ENCODE measurements at regions not wholly inside any gene's neighbourhood (a gene's known extent, or its start where the extent isn't known, plus 50 kb on each side); places are given as distances from the start of the nearest gene placed in this dataset.
A peak's percentile ranks its signal among the peaks of the same experiment; 100 is the strongest.

DNA sequence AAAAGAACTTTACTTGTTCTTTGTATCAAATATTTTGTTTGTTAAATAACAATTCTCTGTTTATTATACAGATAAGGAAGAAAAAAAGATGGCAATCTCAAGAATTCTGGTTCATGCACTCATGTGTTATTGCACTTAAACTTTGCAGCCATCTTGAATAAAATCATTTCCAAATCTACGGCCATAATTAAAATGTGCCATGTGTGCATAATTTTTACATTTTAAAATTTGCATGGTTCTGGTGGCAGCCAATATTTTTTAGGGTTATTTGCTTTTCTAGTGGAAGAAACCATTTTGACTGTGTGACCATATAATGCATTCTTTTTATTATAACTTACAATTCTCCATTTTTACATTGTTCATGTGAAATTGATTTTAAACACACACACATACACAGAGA is 1518.1 kb upstream of the ZEB2 start:
- DNase-seq, result no peak

DNA sequence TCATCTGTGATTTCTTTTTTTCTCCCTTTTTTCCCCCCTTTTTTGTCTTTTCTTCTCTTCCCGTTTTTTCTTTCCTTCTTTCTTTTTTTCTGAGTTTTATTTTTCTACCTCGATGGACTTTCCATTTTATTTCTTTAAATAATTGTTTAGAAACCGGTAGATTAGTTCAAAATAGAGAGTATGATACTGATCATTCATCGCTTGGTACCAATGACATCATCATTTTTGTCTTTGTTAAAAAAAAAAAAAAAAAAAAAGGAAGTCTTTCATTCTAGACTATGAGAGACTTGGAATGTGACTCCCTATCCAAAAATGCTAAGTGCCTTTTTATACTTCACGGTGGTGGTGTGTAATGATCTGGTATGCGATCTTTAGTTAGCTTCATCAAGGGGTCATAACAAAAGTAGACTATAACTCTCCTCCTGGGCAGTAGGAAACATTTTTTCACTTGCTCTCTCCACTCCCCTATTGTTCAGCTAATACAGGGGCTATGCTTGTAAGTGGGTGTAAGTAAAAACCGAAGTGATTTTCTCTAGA is 1517.5 kb upstream of the ZEB2 start:
- DNase-seq, result no peak

DNA sequence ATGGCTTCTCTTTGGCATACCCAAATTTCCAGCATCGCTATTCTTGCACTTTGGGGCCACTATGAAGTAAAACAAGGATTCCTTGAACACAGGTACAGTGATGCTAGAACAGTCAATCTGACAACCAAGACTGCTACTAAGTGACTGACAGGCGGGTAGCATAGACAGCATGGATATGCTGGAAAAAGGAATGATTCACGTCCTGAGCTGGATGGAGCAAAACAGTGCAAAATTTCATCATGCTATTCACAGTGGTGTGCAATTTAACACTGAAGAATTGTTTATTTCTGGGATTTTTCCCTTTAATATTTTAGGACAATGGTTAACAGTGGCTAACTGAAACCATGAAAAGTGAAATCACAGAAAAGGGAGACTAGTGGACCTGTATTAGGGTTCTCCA is 1511.2 kb upstream of the ZEB2 start:
- DNase-seq, result no peak

GRCh38 chr2:146027156-146027555 is 1507.2 kb upstream of the ZEB2 start:
- no peak for DNase-seq

DNA sequence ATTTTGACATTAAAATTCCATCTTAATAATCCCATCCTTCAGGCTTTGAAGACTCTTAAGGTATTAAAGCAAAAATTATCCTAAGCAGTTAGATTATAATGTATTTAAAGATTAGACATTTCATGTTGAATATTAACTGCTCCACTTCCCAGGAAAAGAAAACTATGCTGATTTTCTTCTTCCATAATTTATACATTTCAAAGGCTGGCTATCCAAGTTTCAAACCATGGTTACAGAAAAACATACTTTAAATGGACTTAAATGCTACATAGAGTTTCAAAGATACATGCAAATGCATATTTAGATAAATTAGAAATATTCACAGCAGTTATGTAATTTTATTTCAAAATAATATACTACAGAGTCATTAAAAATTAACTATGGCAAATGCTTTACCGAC is 1505.6 kb upstream of the ZEB2 start:
- no peak for DNase-seq

DNA sequence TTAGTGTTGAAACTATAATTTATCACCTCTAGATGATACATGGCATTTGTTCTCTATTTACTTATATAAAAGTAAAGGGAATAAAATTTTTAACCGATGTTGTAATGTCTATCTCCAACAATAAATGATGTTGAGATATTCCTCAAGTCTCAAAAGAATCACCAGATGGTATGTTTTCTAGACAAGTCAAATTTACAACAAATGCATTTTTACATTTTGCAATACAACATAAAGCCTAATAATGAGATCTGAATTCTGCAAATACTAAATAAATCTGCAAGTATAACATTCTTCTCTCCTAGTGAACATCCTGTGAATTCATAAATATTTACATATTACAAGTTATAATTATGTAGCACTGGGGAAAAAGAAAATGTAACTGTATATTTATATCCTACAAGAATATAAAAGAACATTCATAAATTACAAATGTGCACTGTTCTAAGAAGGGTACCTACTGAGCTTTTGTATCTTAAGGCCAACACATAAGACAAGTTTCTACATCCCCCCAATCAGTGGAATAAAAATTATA is 1504.4 kb upstream of the ZEB2 start:
- no peak for DNase-seq

- no peak for DNase-seq
These were observed 1484.5 kb upstream of the ZEB2 start for GRCh38 chr2:146004462-146004861.

- DNase-seq, result no peak
These were observed 1483.4 kb upstream of the ZEB2 start for GRCh38 chr2:146003337-146003736.

DNA sequence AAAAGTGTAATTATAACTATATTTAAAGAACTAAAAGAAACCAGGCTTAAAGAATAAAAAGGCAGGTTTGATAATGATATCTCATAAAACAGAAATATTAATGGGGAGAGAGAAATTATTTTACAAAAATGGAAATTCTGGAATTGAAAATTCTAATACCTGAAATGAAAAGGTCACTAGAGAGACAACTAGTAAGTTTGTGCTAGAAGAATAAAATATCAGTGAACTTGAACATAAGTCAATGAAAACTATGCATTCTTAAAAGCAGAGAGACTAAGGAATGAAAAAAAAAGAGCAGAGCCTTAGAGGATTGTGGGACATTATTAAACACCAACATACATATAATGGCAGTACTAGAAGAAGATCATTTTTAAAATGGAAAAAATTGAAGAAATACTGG is 1475.0 kb upstream of the ZEB2 start:
- DNase-seq, result no peak

DNA sequence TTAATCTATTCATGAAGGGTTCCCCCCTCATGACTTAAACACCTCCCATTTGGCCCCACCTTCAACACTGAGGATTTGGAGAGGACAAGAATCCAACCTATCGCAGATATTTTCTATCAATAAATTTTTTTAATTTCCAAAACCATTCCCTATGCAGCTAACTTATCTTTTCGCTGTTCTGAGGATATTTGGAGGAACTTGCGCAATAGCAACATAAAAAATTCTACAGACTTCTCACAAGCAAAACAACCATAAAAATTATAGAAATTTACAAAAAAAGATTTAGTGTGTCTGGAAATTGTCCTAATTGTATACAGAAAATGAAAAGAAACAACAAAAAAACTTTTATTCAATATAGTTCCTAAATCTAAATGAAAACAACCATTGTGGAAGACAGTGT is 1472.7 kb upstream of the ZEB2 start:
- DNase-seq, result no peak

GRCh38 chr2:145987793-145988192 is 1467.9 kb upstream of the ZEB2 start:
- no peak for DNase-seq

GRCh38 chr2:145985517-145985916 is 1465.6 kb upstream of the ZEB2 start:
- DNase-seq, result no peak

- peak; percentile 7 for DNase-seq
These were observed 1464.7 kb upstream of the ZEB2 start for GRCh38 chr2:145984580-145984979.

GRCh38 chr2:145980318-145980717 is 1460.4 kb upstream of the ZEB2 start:
- no peak for DNase-seq

- no peak for DNase-seq
These were observed 1455.5 kb upstream of the ZEB2 start for GRCh38 chr2:145975406-145975805.

GRCh38 chr2:145961846-145962245 is 1441.9 kb upstream of the ZEB2 start:
- no peak for DNase-seq

DNA sequence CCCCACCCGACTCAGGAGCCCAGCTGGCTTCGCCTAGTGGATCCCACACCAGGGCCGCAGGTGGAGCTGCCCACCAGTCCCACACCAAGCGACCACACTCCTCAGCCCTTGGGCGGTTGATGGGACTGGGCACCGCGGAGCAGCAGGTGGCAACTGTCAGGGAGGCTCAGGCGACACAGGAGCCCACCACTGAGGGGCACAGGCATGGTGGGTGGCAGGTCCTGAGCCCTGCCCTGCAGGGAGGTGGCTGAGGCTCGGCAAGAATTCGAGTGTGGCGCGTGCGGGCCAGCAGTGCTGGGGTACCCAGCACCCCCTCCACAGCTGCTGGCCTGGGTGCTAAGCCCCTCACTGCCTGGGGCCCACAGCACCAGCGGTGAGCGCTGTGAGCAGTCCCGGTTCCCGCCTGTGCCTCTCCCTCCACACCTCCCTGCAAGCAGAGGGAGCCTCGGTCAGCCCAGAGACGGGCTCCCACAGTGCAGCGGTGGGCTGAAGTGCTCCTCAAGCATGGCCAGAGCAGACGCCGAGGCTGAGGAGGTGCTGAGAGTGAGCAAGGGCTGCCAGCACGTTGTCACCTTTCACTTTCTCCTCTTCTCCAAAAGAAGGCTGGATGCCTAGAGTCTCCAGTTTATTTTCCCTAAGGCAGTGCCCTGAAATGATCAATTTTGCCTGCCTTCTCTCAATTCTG is 1440.7 kb upstream of the ZEB2 start:
- DNase-seq, result no peak

DNA sequence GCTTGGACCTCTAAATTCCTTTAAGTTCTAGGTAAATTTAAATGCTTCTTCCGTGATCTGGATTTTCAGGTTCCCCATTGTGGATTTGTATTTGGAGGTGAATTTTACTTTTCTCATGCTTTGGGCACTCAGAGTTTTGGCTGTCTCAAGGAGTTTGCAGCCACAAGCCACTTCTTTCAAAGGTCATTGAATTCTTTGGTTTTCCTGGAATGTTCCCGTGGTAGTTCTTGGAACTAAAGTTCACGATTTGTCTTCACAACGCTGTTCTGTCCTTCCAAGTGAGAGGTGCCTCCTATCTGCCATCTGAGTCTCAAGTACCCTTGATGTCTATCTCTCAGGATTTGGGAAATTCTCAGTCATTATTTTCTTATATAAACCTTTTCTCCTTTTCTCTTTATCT is 1438.7 kb upstream of the ZEB2 start:
- DNase-seq, result no peak

GRCh38 chr2:145957929-145958328 is 1438.0 kb upstream of the ZEB2 start:
- no peak for DNase-seq

- no peak for DNase-seq
These were observed 1420.0 kb upstream of the ZEB2 start for GRCh38 chr2:145939949-145940348.

DNA sequence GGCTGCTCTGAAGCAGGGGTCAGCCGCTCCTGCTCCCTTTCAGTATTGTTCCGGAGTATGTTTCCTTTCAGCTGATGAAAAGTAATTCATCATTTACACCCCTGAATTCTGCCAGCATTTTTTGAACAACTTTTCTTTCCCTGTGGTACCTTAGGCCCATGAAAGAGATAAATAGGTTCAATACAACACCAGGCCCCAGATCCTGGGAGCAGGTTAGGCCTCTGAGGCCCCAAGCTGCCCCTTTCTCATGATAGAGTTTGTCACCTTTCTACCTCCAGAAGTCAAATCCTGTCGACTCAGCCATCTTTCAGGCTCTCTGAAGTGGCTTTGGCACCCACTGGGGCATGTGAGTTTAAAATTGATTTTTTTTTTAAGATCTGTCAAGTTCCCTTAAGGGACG is 1415.1 kb upstream of the ZEB2 start:
- no peak for DNase-seq

- no peak for DNase-seq
These were observed 1412.0 kb upstream of the ZEB2 start for GRCh38 chr2:145931781-145932395.

DNA sequence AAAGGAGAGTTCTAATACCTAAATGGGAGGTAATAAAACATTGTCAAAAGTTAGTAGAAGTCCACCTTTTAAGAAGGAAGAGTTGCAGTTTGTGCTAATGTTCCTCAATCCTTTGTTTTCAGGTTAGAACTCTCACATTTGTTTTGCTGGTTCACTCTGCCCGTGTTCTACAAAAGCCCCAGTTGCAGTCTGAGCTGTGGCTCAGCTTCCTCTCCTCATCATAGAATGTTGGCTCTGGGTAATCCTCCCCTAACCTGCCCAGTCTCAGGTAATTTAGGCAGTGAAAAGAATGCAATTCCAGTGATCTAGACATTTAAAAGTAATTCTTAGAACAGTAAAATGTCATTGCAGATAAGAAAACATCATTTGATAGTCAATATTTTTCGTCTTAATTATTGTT is 1410.4 kb upstream of the ZEB2 start:
- no peak for DNase-seq

DNA sequence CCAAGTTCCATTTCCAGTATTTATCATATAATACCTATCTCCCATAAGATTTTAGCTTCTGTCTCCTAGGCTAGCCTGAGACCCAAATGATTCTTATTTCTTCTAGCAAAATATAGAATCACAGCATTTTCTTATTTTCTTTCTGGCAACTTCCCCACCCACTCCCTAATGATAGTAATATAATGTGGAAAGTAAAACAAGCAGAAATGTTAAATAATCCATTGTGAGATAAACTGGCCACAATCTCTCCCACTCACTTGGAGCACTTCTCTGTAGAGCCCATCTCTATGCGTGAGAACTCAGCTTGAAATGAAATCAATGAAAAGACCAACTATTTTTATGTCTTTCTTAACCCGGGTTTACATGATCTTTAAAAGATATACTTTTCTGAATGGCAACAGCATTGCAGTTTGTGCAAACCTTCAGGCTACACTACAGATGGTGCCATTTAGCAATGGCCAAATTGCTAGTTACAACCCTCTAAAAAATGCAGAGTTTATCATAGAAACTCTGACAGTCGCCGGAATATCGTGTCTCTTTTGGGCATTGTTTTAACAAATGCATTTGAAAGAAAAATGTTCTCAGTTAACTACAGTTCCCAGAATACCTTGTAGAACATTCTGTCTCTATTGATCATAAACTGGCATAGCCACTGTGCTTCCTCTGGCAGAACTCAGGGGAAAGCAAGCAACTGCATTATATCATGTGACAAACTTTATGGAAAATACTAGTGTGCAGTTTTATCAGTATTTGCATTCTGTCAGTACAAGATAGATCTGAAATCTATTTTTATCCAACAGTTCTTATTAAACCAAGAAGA is 1407.4 kb upstream of the ZEB2 start:
- DNase-seq, result peak; percentile 51
